ENCODE measurements at regions not wholly inside any gene's neighbourhood (a gene's known extent, or its start where the extent isn't known, plus 50 kb on each side); places are given as distances from the start of the nearest gene placed in this dataset.
"Not testable (repeated sequence)": the region's sequence is repeated elsewhere in the genome, so short reads cannot be mapped to it uniquely, and the experiment has no call there.

DNA sequence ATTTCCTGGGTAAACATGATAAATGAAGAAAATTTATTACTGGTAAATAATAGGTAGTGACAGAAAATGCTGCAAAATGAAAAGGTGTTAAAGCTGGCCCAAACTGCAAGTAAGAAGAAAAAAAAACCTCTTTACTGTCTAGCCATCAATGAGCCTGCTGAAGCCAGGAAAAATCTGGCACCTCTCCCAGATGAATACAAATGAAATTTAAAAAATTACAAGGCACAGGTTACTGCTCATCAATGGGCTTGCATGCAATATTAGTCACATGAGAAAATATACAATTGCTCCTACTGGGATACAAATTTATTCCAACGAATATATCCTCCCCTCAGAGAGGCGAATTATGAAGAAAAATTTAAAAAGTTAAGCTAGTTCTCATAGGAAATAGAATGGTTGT, 1422.5 kb downstream of the KCNT2 start:
- DNase-seq (ENCODE audit: low read depth) = no peak
- no peak overlapping the region for H3K4me3 ChIP-seq (ENCODE audit: low read length)
- TF ChIP-seq, protein P1, sequence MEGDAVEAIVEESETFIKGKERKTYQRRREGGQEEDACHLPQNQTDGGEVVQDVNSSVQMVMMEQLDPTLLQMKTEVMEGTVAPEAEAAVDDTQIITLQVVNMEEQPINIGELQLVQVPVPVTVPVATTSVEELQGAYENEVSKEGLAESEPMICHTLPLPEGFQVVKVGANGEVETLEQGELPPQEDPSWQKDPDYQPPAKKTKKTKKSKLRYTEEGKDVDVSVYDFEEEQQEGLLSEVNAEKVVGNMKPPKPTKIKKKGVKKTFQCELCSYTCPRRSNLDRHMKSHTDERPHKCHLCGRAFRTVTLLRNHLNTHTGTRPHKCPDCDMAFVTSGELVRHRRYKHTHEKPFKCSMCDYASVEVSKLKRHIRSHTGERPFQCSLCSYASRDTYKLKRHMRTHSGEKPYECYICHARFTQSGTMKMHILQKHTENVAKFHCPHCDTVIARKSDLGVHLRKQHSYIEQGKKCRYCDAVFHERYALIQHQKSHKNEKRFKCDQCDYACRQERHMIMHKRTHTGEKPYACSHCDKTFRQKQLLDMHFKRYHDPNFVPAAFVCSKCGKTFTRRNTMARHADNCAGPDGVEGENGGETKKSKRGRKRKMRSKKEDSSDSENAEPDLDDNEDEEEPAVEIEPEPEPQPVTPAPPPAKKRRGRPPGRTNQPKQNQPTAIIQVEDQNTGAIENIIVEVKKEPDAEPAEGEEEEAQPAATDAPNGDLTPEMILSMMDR (conservative IDR thresholded peaks at IDR 0.05; ENCODE audit: low read length) = no peak

DNA sequence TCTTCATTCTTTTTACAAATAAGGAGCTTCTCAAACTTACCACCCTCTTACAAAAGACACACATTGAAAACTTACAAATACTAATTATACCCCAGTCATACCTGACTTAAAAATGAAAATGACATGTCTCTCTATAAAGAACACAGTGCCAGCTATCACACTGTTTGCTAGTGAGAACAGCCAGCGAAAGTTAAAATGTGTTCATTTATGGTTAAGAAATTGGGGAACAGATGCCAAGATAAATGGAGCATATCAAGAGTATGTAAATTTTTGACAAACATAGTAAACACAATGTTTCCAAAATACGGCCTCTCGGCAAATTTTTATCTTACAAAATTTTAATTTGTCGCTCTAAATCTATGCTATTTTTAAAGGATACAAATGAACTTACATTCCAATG, 1422.9 kb downstream of the KCNT2 start:
- TF ChIP-seq, protein P1 (conservative IDR thresholded peaks at IDR 0.05; ENCODE audit: low read length) = no peak
- H3K4me3 ChIP-seq (ENCODE audit: low read length) = no peak overlapping the region
- DNase-seq (ENCODE audit: low read depth) = no peak

DNA sequence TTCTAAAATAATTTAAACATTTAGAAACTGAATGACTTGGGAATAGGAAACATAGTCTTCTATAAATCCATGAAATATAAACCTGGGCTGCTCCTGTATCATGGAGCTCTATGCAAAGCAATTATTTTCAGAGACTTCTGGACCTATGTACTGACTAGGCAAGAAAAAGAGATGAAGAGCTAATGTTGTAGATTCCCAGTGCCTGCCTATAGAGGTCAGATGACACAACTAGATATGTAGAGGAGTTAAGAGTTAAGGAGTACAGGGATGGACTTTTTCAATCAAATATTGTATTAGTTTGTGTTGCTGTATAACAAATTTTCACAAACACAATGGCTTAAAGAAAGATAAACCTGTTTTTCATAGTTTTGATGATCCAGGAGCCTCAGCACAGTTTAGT, 1434.5 kb downstream of the KCNT2 start:
- TF ChIP-seq, protein P1 (conservative IDR thresholded peaks at IDR 0.05; ENCODE audit: low read length) = no peak
- no peak for DNase-seq (ENCODE audit: low read depth)
- H3K4me3 ChIP-seq (ENCODE audit: low read length) = no peak overlapping the region

DNA sequence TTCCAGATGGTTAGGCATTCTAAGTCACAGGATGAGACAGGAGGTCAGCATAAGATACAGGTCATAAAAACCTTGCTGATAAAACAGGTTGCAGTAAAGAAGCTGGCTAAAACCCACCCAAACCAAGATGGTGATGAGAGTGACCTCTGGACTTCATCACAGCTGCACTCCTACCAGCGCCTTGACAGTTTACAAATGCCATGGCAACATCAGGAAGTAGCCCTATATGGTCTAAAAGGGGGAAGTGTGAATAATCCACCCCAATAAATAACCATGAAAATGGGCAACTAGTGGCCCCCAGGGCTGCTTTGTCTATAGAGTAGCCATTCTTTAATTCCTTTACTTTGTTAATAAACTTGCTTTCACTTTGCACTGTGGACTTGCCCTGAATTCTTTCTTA, 1448.4 kb downstream of the KCNT2 start:
- not testable (repeated sequence) for H3K4me3 ChIP-seq (ENCODE audit: low read length); DNase-seq (ENCODE audit: low read depth)

DNA sequence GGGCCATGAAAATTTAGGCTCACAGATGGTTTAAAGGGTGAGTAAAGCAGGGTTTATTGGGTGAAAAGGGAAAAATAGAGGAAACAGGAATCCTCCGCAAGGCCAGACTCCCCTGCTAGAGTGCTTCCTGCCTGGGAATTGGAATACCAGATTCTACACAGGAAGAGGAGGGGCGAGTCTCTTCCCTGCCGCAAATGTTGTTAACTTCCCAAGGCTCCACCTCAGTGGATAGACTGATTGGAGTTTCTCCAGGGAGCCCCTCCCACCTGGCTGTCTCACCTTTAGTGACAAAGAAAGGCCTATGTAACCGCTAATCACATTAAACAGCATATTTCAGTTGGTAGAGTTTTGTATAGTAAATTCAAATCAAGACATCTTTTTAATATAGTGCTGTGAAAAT, 1450.1 kb downstream of the KCNT2 start:
- no peak for DNase-seq (ENCODE audit: low read depth)
- TF ChIP-seq, protein P1 (conservative IDR thresholded peaks at IDR 0.05; ENCODE audit: low read length) = no peak
- H3K4me3 ChIP-seq (ENCODE audit: low read length) = no peak overlapping the region

DNA sequence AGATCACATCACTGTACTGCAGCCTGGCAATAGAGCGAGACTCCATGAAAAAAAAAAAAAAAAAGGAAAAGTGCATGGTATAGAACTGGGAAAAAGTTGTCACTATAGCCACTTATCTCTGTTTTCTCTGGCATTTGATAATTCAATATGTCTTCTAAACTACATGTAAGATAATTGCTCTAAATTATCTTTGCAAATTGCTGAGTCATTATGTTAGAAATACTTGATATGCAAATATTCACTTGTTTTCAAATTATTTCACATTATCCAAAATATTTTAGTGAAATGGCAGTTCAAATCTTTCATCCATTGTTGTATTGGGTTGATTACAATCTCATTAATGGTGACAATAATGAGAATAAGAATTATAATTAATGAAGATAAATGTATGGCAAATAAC, 1455.1 kb downstream of the KCNT2 start:
- no peak overlapping the region for H3K4me3 ChIP-seq (ENCODE audit: low read length)
- DNase-seq (ENCODE audit: low read depth) = no peak
- TF ChIP-seq, protein P1 (conservative IDR thresholded peaks at IDR 0.05; ENCODE audit: low read length) = no peak

DNA sequence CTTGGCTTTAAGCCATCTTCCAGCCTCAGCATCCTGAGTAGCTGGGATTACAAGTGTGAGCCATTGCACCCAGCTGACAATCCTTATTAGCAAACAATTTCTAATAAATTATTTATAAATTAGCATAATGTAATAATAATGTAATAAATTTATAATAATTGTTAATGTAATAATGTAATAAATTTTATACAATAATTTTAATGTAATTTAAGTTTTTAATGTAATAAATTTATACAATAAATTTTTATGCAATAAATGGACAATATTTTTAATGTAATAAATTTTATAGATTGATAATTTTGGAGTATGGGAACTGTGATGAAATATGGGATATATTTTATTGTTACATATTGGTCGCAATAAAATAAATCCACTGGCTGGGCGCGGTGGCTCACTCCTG, 1457.5 kb downstream of the KCNT2 start:
- no peak overlapping the region for H3K4me3 ChIP-seq (ENCODE audit: low read length)
- TF ChIP-seq, protein P1 (conservative IDR thresholded peaks at IDR 0.05; ENCODE audit: low read length) = no peak
- DNase-seq (ENCODE audit: low read depth) = no peak

DNA sequence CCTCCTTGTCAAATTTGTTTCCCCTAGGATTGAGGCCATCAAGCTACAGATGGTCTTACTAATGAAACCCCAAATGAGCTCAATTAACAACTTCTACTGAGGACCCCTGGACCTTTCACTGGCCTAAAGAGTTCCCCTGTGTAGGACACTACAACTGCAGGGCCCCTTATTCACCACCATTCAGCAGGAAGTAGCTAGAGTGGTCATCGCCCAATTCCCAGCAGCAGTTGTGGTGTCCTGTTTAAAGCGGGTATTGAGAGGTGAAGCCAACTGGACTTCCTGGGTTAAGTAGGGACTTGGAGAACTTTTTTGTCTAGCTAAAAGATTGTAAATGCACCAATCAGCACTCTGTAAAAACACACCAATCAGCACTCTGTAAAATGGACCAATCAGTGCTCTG, 1466.9 kb downstream of the KCNT2 start:
- H3K4me3 ChIP-seq (ENCODE audit: low read length) = no peak overlapping the region
- DNase-seq (ENCODE audit: low read depth) = no peak
- TF ChIP-seq, protein P1 (conservative IDR thresholded peaks at IDR 0.05; ENCODE audit: low read length) = no peak
